ENCODE measurements at regions not wholly inside any gene's neighbourhood (a gene's known extent, or its start where the extent isn't known, plus 50 kb on each side); places are given as distances from the start of the nearest gene placed in this dataset.

DNA sequence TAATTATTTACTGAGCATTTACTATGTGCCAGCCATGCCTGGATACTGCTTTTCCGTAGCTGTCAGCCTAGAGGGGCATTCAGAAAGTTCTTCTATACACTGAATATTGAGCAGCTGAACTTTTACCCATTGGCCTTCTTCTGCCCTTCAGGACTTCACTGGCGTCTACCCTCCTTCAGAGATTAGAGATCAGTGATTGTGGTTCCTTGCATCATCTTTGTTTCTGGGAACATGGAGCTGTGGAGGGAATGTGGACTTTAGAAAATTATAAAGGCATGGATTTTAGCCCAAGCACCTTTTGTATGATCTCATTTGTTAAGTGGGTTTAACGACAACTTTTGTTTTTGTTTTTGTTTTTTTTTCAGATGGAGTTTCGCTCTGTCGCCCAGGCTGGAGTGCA lies 58.7 kb upstream of the POU3F1 start:
- Mint-ChIP-seq H3K9me3 (peaks cover 2% of the 10 kb centered on the region), H3K36me3 (peaks cover 29% of the 10 kb centered on the region), H3K27ac (no peak overlapping the region), H3K27me3 (ENCODE audit: low read depth) (no peaks in the 10 kb centered on the region), H3K4me3 (no peak overlapping the region), H3K4me1 (peaks cover 13% of the 10 kb centered on the region)
- ChIA-PET CTCF (no interaction called here), POLR2A (no interaction called here)
- DNase-seq (ENCODE audit: low spot score) (no peak), ATAC-seq (no peak)
- no peak for TF ChIP-seq ZNF263 (CRISPR knock-in tag; IDR thresholded peaks at IDR 0.05; ENCODE audit: low read depth)
- no peak for TF ChIP-seq NFATC4 (CRISPR knock-in tag; IDR thresholded peaks at IDR 0.05)
- TF ChIP-seq, protein P1, sequence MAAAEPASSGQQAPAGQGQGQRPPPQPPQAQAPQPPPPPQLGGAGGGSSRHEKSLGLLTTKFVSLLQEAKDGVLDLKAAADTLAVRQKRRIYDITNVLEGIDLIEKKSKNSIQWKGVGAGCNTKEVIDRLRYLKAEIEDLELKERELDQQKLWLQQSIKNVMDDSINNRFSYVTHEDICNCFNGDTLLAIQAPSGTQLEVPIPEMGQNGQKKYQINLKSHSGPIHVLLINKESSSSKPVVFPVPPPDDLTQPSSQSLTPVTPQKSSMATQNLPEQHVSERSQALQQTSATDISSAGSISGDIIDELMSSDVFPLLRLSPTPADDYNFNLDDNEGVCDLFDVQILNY (CRISPR knock-in tag; IDR thresholded peaks at IDR 0.05): no peak

DNA sequence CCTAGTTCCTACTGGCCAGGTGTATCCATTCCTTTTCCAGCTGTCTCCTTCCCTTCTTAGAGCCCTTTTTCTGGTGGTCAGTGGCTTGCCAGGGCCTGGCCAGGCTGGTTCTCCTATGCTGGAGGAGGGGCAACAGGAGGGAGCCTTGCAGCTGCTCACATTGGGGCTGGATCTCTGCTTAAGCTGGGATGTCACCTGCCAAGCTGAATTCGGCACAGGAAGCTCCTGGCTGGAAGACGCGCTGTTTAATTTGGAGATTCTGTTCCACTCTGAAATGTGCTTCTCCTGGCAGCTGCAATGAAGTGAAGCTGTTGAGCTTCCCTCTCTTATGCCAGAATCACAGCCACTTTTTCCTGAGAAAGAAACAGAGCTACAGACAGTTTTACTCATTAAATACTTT lies 56.0 kb upstream of the POU3F1 start:
- Mint-ChIP-seq H3K27me3 (ENCODE audit: low read depth) (no peaks in the 10 kb centered on the region), H3K27ac (no peak overlapping the region), H3K4me3 (no peak overlapping the region), H3K4me1 (peaks cover 14% of the 10 kb centered on the region), H3K36me3 (peaks cover 20% of the 10 kb centered on the region), H3K9me3 (no peaks in the 10 kb centered on the region)
- ChIA-PET POLR2A (interaction anchor here (0.8 to 1.1 kb wide), 2 partner anchors 10 to 12 kb away, joined by 3 to 5 read pairs; no protein-coding TSS in a partner anchor), CTCF (interaction anchor here (1.4 to 2.5 kb wide), 2 partner anchors 10 to 31 kb away, joined by 6 to 18 read pairs; no protein-coding TSS in a partner anchor)
- ATAC-seq (no peak), DNase-seq (ENCODE audit: low spot score) (no peak)
- TF ChIP-seq TP53 (CRISPR knock-in tag; IDR thresholded peaks at IDR 0.05) (no peak), CREB1 (CRISPR knock-in tag; IDR thresholded peaks at IDR 0.05) (no peak), ZBTB21 (CRISPR knock-in tag; IDR thresholded peaks at IDR 0.05; ENCODE audit: borderline replicate concordance) (no peak), SMAD3 (CRISPR knock-in tag; IDR thresholded peaks at IDR 0.05; ENCODE audit: borderline replicate concordance) (no peak), JAZF1 (CRISPR knock-in tag; IDR thresholded peaks at IDR 0.05) (no peak), ZNF263 (CRISPR knock-in tag; IDR thresholded peaks at IDR 0.05; ENCODE audit: low read depth) (no peak), TCF7 (CRISPR knock-in tag; IDR thresholded peaks at IDR 0.05; ENCODE audit: low read depth) (no peak), ZNF396 (CRISPR knock-in tag; IDR thresholded peaks at IDR 0.05; ENCODE audit: borderline replicate concordance) (no peak), NR2C2 (CRISPR knock-in tag; IDR thresholded peaks at IDR 0.05) (no peak), HMGA2 (CRISPR knock-in tag; IDR thresholded peaks at IDR 0.05) (no peak), ZNF671 (CRISPR knock-in tag; IDR thresholded peaks at IDR 0.05) (no peak), MYBL2 (CRISPR knock-in tag; IDR thresholded peaks at IDR 0.05) (no peak)
- TF ChIP-seq, protein P2, sequence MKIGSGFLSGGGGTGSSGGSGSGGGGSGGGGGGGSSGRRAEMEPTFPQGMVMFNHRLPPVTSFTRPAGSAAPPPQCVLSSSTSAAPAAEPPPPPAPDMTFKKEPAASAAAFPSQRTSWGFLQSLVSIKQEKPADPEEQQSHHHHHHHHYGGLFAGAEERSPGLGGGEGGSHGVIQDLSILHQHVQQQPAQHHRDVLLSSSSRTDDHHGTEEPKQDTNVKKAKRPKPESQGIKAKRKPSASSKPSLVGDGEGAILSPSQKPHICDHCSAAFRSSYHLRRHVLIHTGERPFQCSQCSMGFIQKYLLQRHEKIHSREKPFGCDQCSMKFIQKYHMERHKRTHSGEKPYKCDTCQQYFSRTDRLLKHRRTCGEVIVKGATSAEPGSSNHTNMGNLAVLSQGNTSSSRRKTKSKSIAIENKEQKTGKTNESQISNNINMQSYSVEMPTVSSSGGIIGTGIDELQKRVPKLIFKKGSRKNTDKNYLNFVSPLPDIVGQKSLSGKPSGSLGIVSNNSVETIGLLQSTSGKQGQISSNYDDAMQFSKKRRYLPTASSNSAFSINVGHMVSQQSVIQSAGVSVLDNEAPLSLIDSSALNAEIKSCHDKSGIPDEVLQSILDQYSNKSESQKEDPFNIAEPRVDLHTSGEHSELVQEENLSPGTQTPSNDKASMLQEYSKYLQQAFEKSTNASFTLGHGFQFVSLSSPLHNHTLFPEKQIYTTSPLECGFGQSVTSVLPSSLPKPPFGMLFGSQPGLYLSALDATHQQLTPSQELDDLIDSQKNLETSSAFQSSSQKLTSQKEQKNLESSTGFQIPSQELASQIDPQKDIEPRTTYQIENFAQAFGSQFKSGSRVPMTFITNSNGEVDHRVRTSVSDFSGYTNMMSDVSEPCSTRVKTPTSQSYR (CRISPR knock-in tag; IDR thresholded peaks at IDR 0.05): no peak
- TF ChIP-seq, protein P3, sequence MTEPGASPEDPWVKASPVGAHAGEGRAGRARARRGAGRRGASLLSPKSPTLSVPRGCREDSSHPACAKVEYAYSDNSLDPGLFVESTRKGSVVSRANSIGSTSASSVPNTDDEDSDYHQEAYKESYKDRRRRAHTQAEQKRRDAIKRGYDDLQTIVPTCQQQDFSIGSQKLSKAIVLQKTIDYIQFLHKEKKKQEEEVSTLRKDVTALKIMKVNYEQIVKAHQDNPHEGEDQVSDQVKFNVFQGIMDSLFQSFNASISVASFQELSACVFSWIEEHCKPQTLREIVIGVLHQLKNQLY (CRISPR knock-in tag; IDR thresholded peaks at IDR 0.05): no peak
- TF ChIP-seq, protein P4, sequence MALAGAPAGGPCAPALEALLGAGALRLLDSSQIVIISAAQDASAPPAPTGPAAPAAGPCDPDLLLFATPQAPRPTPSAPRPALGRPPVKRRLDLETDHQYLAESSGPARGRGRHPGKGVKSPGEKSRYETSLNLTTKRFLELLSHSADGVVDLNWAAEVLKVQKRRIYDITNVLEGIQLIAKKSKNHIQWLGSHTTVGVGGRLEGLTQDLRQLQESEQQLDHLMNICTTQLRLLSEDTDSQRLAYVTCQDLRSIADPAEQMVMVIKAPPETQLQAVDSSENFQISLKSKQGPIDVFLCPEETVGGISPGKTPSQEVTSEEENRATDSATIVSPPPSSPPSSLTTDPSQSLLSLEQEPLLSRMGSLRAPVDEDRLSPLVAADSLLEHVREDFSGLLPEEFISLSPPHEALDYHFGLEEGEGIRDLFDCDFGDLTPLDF (CRISPR knock-in tag; IDR thresholded peaks at IDR 0.05): no peak

DNA sequence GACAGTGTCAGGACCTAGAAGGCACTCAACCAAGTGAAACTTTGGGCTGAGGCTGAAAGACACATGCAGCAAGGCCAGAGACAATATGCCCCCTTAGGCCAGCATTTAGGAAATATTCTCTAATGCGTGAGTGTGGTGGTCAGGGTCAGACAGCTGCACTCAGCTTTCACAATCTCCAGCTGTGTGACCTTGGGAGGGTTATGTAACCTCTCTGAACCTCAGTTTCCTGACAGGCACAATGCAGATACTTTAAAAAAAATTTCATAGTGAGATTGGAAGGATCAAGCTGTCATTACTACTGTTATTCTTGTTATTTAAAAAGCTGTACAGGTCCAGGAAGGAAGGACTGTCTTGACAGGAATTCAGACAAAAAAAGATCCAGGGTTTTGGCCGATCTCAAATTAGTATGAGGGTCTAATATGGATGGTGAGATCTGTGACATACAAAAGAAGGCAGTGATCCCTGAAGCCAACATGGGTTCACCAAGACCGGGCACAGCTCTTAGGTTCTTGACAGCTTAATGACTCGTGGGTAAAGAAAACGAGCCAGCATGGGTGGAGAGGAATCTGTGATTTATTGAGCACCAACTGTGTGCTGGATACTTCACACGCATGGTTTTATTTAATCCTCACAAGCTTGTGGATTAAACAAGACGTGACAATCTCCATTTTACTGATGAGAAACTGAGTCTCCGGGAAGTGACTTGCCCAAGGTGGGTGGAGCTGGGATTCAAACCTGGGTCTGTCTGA lies 54.6 kb upstream of the POU3F1 start:
- Mint-ChIP-seq H3K4me1 (peaks cover 23% of the 10 kb centered on the region), H3K9me3 (no peaks in the 10 kb centered on the region), H3K27ac (no peak overlapping the region), H3K4me3 (no peak overlapping the region), H3K27me3 (ENCODE audit: low read depth) (no peaks in the 10 kb centered on the region), H3K36me3 (peaks cover 18% of the 10 kb centered on the region)
- no peak for DNase-seq (ENCODE audit: low spot score)
- ATAC-seq: no peak
- ChIA-PET CTCF (interaction anchor here (2.5 kb wide), 1 partner anchor 29 kb away, joined by 18 read pairs; no protein-coding TSS in a partner anchor), POLR2A (interaction anchor here (0.6 kb wide), 1 partner anchor 21 kb away, joined by 5 read pairs; no protein-coding TSS in a partner anchor)
- no peak for TF ChIP-seq RORB (CRISPR knock-in tag; IDR thresholded peaks at IDR 0.05)
- TF ChIP-seq, protein P5, sequence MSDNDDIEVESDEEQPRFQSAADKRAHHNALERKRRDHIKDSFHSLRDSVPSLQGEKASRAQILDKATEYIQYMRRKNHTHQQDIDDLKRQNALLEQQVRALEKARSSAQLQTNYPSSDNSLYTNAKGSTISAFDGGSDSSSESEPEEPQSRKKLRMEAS (CRISPR knock-in tag; IDR thresholded peaks at IDR 0.05): no peak
- TF ChIP-seq NR3C1 (CRISPR knock-in tag; conservative IDR thresholded peaks at IDR 0.05; ENCODE audit: low read depth): no peak
- no peak for TF ChIP-seq JAZF1 (CRISPR knock-in tag; IDR thresholded peaks at IDR 0.05)
- TF ChIP-seq, protein P6, sequence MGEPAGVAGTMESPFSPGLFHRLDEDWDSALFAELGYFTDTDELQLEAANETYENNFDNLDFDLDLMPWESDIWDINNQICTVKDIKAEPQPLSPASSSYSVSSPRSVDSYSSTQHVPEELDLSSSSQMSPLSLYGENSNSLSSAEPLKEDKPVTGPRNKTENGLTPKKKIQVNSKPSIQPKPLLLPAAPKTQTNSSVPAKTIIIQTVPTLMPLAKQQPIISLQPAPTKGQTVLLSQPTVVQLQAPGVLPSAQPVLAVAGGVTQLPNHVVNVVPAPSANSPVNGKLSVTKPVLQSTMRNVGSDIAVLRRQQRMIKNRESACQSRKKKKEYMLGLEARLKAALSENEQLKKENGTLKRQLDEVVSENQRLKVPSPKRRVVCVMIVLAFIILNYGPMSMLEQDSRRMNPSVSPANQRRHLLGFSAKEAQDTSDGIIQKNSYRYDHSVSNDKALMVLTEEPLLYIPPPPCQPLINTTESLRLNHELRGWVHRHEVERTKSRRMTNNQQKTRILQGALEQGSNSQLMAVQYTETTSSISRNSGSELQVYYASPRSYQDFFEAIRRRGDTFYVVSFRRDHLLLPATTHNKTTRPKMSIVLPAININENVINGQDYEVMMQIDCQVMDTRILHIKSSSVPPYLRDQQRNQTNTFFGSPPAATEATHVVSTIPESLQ (CRISPR knock-in tag; IDR thresholded peaks at IDR 0.05): no peak
- TF ChIP-seq OVOL2 (CRISPR knock-in tag; IDR thresholded peaks at IDR 0.05; ENCODE audit: borderline replicate concordance): no peak

Data from WTC11 (cell line).